Muscle of arm (tissue), 1 donor: ENCODE measurements at regions not wholly inside any gene's neighbourhood (a gene's known extent, or its start where the extent isn't known, plus 50 kb on each side); places are given as distances from the start of the nearest gene placed in this dataset.

Experiments used
- DNase-seq: peaks from one replicate; pipeline ENCODE4 v3.0.0-alpha.2; 2013

DNA sequence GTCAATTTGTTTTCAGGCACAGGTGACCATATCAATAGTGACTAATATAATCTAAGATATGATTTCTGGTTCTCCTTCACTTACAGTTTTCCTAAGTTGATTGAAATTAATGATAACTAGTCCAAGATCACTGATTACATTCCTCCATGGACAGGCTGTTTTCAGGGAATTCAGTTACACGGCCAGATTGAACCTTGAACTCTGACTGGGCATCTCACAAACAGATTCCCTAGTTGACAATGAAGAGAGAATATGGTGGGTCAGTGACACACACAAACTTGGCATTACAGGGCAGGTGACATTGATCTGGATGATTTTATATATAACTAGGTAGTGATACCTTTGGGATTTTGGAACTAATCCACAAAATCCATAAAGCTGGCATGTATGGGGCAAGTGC lies 110.2 kb upstream of the EGR2 start:
- DNase-seq, result no peak

DNA sequence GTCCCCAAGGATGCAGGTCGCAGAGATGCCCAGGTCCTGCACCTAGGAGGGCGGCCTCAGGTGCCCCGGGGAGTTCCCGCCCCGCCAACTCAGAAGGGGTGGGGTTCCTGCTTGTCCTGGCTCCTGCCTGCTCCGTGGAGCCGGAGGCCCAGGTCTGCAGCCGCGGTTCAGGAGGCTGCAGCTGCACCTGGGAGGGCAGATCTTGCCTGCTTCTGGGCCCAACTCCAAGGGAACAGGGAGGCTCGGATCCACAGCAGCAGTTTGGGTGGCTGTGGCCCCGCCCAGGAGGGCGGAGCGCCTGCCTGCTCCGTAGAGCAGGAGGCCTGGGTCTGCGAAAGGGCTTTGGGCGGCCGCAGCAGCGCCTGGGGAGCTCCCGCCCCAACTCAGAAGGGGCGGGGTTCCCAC lies 108.2 kb upstream of the EGR2 start:
- DNase-seq, result no peak

GRCh38 chr10:62919776-62920175 lies 103.6 kb upstream of the EGR2 start:
- no peak for DNase-seq

GRCh38 chr10:62917475-62918238 lies 101.5 kb upstream of the EGR2 start:
- DNase-seq, result no peak

GRCh38 chr10:62916141-62916603 lies 100.0 kb upstream of the EGR2 start:
- no peak for DNase-seq

DNA sequence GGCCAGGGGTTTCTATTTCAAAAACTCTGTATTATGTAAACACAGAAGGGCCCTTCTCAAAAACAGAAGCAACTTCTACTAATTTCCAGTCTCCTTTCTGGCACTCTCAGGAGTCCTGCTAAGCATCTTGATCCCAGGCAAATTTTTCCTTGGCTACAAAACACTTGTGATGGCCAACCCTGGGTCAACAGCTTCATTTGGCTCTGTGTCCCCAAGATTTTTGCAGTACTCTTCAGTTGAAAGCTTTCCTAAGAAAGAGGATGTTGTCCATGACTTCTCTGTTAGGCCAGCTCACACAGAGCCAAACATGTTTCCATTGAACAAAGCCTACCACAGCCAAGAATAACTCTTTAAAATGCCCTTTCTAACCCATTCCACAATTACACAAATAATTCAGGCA lies 99.0 kb upstream of the EGR2 start:
- DNase-seq, result no peak

DNA sequence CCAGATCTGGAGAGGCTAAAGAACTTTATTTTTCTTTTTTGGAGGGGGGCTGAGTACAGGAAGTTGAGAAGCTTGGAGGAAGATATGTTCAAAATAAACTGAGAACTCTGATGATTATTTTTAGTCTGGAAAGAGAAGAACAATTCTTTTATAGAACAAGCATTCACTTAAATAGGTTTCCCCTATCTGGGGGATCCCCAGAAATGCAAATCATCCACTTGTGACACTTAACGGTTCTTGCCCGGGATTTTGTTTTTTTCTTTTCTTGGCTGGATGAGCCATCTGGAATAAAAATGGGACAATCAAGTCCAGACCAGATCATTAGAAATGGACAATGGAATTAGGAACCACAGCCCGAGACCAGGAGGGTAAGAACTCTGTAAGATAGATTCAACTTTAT lies 95.9 kb upstream of the EGR2 start:
- DNase-seq, result no peak

GRCh38 chr10:62911210-62911963 lies 95.2 kb upstream of the EGR2 start:
- no peak for DNase-seq

DNA sequence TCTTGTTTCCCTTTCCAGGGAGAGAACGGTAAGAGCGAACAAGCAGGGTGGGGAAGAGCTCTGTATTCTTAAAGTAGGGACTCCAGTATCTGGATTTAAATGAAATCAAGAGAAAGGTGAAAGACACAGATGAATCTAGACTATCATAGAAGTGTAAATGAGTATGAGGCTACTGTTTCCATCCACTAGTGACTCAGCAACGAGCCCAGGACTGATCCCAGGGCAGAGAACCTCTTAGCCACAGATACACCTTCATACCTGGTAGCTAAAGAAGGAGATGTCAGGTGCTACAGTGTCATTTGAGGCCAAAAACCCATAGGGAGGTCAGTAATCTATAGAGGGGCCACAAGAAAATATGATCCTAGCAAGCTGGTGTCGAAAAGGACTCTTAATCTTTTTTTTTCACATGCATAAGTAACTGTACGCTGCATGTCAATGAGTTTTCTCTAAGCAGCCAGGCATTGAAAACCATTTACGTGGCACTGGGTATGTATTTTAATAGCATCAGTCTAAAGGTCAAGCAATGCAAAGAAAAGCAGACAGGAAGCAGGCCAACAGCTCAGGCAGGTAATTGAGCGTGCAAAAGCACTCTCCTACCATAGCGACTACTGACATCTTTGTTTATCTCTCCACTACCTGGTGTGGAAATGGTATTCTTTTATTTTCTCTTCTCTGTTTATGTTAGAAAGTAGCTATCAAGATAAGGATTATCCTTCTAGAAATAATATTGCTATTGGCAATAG lies 91.5 kb upstream of the EGR2 start:
- no peak for DNase-seq

DNA sequence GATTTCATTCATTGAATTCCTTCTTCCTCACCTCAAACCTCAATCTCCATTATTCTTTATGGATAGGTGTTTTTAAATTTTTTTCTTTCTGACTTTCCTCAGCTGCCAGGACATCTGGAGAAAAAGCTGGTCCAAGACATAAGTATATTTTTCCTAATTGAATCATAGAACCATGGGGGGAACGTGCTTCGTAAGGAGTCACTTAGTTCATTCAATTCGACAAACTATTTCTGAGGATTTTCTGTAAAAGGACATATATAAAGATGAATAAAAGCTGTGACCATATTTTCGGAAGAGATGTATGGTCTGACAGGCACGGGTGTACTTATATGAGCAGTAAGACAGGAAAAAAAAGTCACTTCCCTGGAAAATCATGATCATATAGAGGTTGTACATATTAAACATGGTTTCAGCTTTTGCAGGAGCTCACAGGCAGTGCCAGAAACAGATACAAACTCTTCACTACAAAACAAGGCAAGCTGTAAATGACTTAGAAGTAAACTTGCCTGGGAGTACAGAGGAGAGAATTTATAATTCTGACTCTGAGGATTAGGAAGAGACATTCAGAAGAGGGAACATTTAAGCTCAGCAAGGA lies 88.2 kb upstream of the EGR2 start:
- peak; percentile 51 for DNase-seq

DNA sequence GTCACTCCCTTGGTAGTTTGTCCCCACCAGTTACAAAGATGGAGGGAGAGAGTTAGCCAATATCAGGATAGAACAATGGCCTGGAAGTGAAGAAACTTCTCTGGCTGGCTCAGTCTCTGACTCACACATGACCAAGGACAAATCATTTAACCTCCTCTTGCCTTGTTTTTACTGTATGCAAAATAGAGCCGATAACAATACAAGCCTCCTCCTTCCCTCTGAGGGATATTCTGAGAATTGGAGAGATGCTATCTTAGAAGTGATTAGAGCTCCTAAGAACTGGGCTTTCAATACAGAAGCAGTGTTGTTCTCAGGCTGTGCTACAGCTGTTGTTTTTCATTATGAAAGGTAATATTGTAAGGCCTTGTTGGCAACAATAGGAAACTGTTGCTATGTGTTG lies 87.7 kb upstream of the EGR2 start:
- peak; percentile 25 for DNase-seq

- no peak for DNase-seq
Observed at GRCh38 chr10:62900829-62901571, 84.8 kb upstream of the EGR2 start.

GRCh38 chr10:62899311-62899710 lies 83.1 kb upstream of the EGR2 start:
- no peak for DNase-seq

DNA sequence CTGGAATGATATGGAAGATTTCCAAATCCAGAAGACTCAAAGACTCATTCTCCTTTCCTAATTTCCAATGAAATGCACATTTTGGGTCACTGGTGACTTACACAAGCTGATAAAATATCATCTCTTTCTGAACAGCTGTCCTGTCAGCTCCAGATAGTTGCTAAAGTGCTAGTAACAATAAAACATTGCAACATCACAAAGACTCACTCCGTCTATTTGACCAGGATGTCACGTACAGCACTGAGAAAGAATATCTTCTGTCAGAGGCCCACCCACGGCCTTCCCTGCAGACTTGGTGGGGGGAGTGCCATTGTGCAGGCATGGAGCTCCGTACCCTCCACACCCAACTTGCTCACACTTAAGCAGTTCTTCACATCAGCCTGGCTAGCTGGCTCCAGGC lies 78.9 kb upstream of the EGR2 start:
- DNase-seq, result no peak

- DNase-seq, result no peak
Observed at GRCh38 chr10:62894156-62894555, 78.0 kb upstream of the EGR2 start.

- no peak for DNase-seq
Observed at GRCh38 chr10:62893036-62893435, 76.9 kb upstream of the EGR2 start.

DNA sequence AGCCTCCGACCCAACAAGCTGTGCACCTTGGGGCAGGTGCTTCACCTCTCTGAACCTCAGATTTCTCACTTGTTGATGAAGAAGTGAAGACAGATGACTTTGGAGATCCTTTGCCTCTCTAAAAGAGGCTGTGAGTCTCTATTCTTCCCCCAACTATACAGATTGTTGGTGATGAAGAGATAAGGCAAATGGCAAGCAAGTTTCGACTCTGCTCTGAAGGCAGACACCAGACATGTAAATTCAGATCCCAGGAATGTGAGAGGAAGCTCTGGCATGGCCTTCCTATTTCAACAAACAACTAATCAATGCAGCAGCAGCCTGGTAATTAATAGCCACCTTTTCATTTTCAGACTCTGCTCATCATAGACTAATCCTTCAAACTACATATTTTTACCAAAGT lies 74.2 kb upstream of the EGR2 start:
- DNase-seq, result no peak

DNA sequence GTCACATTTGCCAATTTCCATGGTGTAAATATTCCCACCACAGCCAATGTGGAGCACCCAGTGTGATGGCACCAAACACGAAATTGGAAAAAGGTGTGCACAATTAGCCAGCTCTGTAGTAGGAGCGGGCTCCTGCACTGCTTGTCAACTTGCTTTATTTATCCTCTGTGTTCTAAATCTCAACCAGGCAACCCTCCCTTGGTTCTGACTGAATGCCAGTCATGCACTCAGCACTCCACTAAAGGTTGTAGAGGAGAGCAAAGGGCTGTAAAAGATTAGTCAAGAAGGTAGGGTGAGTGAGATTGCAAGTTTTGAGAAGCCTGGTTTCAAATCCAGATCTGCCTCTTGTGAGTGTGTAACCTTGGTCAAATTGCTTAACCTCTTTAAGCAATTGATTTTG lies 71.5 kb upstream of the EGR2 start:
- DNase-seq, result no peak

- no peak for DNase-seq
Observed at GRCh38 chr10:62885684-62886461, 69.7 kb upstream of the EGR2 start.

DNA sequence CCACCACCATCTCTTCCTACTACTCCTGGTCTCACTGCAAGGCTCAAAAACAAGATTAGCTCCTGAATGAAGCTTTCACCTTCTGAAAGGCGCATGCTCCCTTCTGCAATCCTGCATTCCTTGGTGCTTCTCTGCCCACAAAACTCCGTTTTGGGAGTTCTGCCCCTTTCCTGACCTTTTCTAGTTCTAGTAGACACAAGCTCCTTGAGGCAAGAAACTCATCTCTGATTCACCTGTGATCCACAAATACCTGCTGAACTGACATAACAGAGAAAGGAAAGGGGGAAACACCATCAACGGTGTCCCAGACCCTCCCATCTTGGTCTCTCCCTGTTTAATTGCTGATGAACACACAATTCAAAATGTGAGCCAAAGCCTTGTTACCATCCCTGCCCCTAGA lies 64.0 kb upstream of the EGR2 start:
- no peak for DNase-seq

DNA sequence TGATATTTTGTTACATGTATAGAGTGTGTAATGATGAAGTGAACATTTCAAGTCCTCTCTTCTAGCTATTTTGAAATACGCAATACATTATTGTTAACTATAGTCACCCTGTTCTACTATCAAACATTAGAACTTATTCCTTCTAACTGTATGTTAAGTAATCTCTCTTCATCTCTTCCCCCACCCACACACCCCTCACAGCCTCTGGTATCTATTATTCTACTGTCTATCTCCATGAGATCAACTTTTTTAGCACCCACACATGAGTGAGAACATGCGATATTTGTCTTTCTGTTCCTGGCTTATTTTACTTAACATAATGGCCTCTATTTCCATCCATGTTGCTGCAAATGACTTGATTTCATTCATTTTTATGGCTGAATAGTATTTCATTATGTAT lies 57.7 kb upstream of the EGR2 start:
- DNase-seq, result no peak
